ENCODE measurements at regions not wholly inside any gene's neighbourhood (a gene's known extent, or its start where the extent isn't known, plus 50 kb on each side); places are given as distances from the start of the nearest gene placed in this dataset.

DNA sequence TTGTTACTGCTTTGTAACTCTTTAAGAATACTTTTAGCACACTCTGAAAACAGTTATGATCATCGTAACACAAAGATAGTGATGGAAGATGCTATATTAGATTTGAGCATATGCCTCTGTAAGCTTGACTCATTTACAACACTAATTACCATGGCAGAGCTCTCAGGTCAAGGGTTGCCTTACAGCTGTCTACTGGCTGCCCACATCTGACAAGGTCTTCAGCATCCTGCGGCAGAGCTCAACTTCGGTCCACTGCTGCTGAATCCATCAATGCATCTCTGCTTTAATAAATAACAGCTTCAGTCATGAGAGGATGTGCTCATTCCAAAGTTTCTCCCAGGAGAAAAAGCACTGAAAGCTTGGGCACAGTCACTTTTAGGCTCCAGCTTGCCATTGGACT, 449.4 kb downstream of the RASEF start:
- TF ChIP-seq TAF1 (IDR thresholded peaks at IDR 0.05; ENCODE audit: control insufficient read depth, extremely low read depth, insufficient read depth, low read length, severe bottlenecking) = no peak
- no peak for TF ChIP-seq CUX1 (CRISPR knock-in tag; IDR thresholded peaks at IDR 0.05)
- no peak for TF ChIP-seq HDAC1 (IDR thresholded peaks at IDR 0.05)
- TF ChIP-seq ZFP36 (IDR thresholded peaks at IDR 0.05; ENCODE audit: low read depth, low read length, partially characterized antibody) = no peak
- TF ChIP-seq, protein P1, sequence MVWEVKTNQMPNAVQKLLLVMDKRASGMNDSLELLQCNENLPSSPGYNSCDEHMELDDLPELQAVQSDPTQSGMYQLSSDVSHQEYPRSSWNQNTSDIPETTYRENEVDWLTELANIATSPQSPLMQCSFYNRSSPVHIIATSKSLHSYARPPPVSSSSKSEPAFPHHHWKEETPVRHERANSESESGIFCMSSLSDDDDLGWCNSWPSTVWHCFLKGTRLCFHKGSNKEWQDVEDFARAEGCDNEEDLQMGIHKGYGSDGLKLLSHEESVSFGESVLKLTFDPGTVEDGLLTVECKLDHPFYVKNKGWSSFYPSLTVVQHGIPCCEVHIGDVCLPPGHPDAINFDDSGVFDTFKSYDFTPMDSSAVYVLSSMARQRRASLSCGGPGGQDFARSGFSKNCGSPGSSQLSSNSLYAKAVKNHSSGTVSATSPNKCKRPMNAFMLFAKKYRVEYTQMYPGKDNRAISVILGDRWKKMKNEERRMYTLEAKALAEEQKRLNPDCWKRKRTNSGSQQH (CRISPR knock-in tag; IDR thresholded peaks at IDR 0.05) = no peak
- TF ChIP-seq DLX4 (CRISPR knock-in tag; IDR thresholded peaks at IDR 0.05) = no peak
- TF ChIP-seq, protein P2, sequence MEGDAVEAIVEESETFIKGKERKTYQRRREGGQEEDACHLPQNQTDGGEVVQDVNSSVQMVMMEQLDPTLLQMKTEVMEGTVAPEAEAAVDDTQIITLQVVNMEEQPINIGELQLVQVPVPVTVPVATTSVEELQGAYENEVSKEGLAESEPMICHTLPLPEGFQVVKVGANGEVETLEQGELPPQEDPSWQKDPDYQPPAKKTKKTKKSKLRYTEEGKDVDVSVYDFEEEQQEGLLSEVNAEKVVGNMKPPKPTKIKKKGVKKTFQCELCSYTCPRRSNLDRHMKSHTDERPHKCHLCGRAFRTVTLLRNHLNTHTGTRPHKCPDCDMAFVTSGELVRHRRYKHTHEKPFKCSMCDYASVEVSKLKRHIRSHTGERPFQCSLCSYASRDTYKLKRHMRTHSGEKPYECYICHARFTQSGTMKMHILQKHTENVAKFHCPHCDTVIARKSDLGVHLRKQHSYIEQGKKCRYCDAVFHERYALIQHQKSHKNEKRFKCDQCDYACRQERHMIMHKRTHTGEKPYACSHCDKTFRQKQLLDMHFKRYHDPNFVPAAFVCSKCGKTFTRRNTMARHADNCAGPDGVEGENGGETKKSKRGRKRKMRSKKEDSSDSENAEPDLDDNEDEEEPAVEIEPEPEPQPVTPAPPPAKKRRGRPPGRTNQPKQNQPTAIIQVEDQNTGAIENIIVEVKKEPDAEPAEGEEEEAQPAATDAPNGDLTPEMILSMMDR (IDR thresholded peaks at IDR 0.05 in 2 of 3, conservative IDR thresholded peaks at IDR 0.05 in 1 of 3; ENCODE audit: insufficient read depth in 2 of 3, low read depth in 1 of 3, low read length in 3 of 3) = no peak
- no peak for TF ChIP-seq MTA3 (IDR thresholded peaks at IDR 0.05; ENCODE audit: borderline replicate concordance)
- TF ChIP-seq BMI1 (IDR thresholded peaks at IDR 0.05; ENCODE audit: low read length) = no peak
- TF ChIP-seq TEAD1 (CRISPR knock-in tag; IDR thresholded peaks at IDR 0.05) = no peak
- no peak for TF ChIP-seq NR1H2 (CRISPR knock-in tag; IDR thresholded peaks at IDR 0.05)

All from K562 (cell line).